ENCODE measurements at regions not wholly inside any gene's neighbourhood (a gene's known extent, or its start where the extent isn't known, plus 50 kb on each side); places are given as distances from the start of the nearest gene placed in this dataset.

- TF ChIP-seq CTCF (IDR thresholded peaks at IDR 0.05; ENCODE audit: low read length) (no peak), EZH2 (IDR thresholded peaks at IDR 0.05; ENCODE audit: borderline replicate concordance, low read length) (no peak)
These were observed 83.8 kb upstream of the CA10 start for GRCh38 chr17:52242268-52242667.

All from OCI-LY1 (cell line).